ENCODE measurements at regions not wholly inside any gene's neighbourhood (a gene's known extent, or its start where the extent isn't known, plus 50 kb on each side); places are given as distances from the start of the nearest gene placed in this dataset.

DNA sequence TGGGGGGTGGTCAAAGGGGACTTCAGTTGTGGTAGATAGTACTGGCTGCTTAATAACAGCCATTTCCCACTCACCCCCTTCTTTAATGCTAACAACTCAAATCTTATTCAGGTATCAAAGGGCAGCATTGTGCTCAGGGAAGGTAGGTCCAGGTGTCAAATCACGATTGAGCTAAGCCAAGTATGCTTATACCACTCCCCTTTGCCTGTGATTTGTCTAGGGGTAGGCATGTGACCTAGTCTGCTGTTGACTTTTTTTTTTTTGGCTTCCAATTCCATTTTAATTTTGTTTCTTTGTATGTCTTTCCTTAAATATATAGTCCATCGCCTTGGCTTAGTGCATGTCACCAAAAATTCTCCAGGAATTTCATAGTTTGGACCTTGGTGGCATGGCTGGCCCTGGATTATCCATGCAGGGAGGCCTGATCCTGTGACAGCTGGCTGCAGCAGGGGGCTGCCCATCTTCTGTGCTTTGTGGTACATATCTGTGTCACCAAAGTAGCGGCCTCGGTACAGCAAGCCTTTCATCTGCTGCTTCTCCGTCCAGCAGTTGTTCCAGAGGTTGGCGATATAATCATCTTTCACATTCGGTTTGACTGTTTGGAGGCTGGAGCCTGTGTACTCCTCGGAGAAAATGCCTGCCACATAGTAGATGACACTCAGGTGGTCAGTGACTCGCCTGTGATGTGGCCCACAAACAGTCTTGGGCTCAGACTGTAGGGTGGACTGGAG, 68.1 kb upstream of the SPRED2 start:
- Histone ChIP-seq H3F3A (ENCODE audit: insufficient read depth, low read length) (no peaks in the 10 kb centered on the region), H4K20me1 (ENCODE audit: insufficient read depth, low read length) (no peaks in the 10 kb centered on the region), H3K4me3 (ENCODE audit: low read length) (no peak overlapping the region), H3K27me3 (replicated peaks; ENCODE audit: insufficient read depth, low read length) (no peaks in the 10 kb centered on the region), H3K9me3 (replicated peaks; ENCODE audit: insufficient read depth, low read length) (no peaks in the 10 kb centered on the region), H3K79me2 (ENCODE audit: low read length) (no peaks in the 10 kb centered on the region), H3K27ac (ENCODE audit: low read length) (no peak overlapping the region), H2AFZ (ENCODE audit: low read length) (no peak overlapping the region), H3K9me2 (replicated peaks; ENCODE audit: insufficient read depth, low read length) (no peaks in the 10 kb centered on the region), H3K4me1 (ENCODE audit: low read length) (no peaks in the 10 kb centered on the region), H3K9ac (ENCODE audit: low read length) (no peak overlapping the region), H3K36me3 (replicated peaks; ENCODE audit: insufficient read depth, low read length) (no peaks in the 10 kb centered on the region), H3K4me2 (ENCODE audit: low read depth, low read length) (no peak overlapping the region)
- DNase-seq = no peak
- TF ChIP-seq EZH2phosphoT487 (IDR thresholded peaks at IDR 0.05; ENCODE audit: low read length) (no peak), EZH2 (optimal IDR thresholded peaks at IDR 0.05; ENCODE audit: low read depth, low read length) (no peak)
- TF ChIP-seq, protein P1, sequence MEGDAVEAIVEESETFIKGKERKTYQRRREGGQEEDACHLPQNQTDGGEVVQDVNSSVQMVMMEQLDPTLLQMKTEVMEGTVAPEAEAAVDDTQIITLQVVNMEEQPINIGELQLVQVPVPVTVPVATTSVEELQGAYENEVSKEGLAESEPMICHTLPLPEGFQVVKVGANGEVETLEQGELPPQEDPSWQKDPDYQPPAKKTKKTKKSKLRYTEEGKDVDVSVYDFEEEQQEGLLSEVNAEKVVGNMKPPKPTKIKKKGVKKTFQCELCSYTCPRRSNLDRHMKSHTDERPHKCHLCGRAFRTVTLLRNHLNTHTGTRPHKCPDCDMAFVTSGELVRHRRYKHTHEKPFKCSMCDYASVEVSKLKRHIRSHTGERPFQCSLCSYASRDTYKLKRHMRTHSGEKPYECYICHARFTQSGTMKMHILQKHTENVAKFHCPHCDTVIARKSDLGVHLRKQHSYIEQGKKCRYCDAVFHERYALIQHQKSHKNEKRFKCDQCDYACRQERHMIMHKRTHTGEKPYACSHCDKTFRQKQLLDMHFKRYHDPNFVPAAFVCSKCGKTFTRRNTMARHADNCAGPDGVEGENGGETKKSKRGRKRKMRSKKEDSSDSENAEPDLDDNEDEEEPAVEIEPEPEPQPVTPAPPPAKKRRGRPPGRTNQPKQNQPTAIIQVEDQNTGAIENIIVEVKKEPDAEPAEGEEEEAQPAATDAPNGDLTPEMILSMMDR (IDR thresholded peaks at IDR 0.05; ENCODE audit: low read length) = no peak

DNA sequence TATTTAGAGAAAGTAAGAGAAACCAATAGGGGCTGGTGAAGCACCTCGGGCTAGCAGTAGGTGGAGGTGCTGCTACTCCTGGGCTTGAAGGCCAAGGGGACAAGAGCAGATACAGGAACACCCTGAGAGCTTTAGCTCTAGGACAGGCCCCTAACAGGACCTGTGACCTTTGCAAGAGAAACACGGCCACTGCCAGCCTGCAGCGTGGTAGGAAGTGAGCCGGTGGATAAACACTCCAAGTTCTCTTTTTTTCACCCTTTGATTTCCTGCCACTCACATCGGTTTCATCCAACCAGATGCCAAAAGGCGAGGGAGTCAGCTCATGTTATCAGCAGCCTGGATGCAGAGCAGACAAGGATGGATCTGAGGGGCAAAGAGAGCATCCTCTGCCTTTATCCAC, 66.8 kb upstream of the SPRED2 start:
- Histone ChIP-seq H3K27ac (ENCODE audit: low read length) (no peak overlapping the region), H2AFZ (ENCODE audit: low read length) (no peak overlapping the region), H3F3A (ENCODE audit: insufficient read depth, low read length) (no peaks in the 10 kb centered on the region), H3K79me2 (ENCODE audit: low read length) (no peaks in the 10 kb centered on the region), H3K27me3 (replicated peaks; ENCODE audit: insufficient read depth, low read length) (no peaks in the 10 kb centered on the region), H3K4me1 (ENCODE audit: low read length) (no peaks in the 10 kb centered on the region), H3K9me3 (replicated peaks; ENCODE audit: insufficient read depth, low read length) (no peaks in the 10 kb centered on the region), H3K9ac (ENCODE audit: low read length) (no peak overlapping the region), H3K4me2 (ENCODE audit: low read depth, low read length) (no peak overlapping the region), H4K20me1 (ENCODE audit: insufficient read depth, low read length) (no peaks in the 10 kb centered on the region), H3K9me2 (replicated peaks; ENCODE audit: insufficient read depth, low read length) (no peaks in the 10 kb centered on the region), H3K36me3 (replicated peaks; ENCODE audit: insufficient read depth, low read length) (no peaks in the 10 kb centered on the region), H3K4me3 (ENCODE audit: low read length) (no peak overlapping the region)
- TF ChIP-seq EZH2 (optimal IDR thresholded peaks at IDR 0.05; ENCODE audit: low read depth, low read length) = no peak
- no peak for TF ChIP-seq EZH2phosphoT487 (IDR thresholded peaks at IDR 0.05; ENCODE audit: low read length)
- TF ChIP-seq, protein P1 (IDR thresholded peaks at IDR 0.05; ENCODE audit: low read length) = no peak
- no peak for DNase-seq

DNA sequence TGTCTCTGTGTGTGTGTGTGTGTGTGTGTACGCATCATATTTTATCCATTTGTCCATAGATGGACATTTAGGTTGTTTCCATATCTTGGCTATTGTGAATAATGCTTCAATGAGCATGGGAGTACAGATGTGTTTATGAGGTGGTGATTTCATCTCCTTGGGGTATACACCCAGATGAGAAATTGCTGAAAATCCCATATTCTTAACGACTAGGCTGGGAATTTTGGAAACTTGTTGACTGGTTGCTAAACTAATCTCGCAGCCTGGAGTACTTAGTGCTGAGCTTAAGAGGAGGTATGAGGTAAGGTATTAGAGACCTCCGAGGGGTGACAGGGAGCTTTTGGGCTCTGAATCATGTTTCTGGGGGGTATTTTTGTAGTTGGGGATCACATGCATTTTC, 66.0 kb upstream of the SPRED2 start:
- H3K9ac ChIP-seq (ENCODE audit: low read length) = no peak overlapping the region
- H3K27ac ChIP-seq (ENCODE audit: low read length) = no peak overlapping the region
- no peak overlapping the region for H3K4me2 ChIP-seq (ENCODE audit: low read depth, low read length)
- no peaks in the 10 kb centered on the region for H3F3A ChIP-seq (ENCODE audit: insufficient read depth, low read length)
- H2AFZ ChIP-seq (ENCODE audit: low read length) = no peak overlapping the region
- H3K4me1 ChIP-seq (ENCODE audit: low read length) = no peaks in the 10 kb centered on the region
- H4K20me1 ChIP-seq (ENCODE audit: insufficient read depth, low read length) = no peaks in the 10 kb centered on the region
- DNase-seq = no peak
- no peaks in the 10 kb centered on the region for H3K9me2 ChIP-seq (replicated peaks; ENCODE audit: insufficient read depth, low read length)
- no peak overlapping the region for H3K4me3 ChIP-seq (ENCODE audit: low read length)
- TF ChIP-seq, protein P1 (IDR thresholded peaks at IDR 0.05; ENCODE audit: low read length) = no peak
- TF ChIP-seq EZH2phosphoT487 (IDR thresholded peaks at IDR 0.05; ENCODE audit: low read length) = no peak
- TF ChIP-seq EZH2 (optimal IDR thresholded peaks at IDR 0.05; ENCODE audit: low read depth, low read length) = no peak
- H3K36me3 ChIP-seq (replicated peaks; ENCODE audit: insufficient read depth, low read length) = no peaks in the 10 kb centered on the region
- H3K9me3 ChIP-seq (replicated peaks; ENCODE audit: insufficient read depth, low read length) = no peaks in the 10 kb centered on the region
- no peaks in the 10 kb centered on the region for H3K79me2 ChIP-seq (ENCODE audit: low read length)
- H3K27me3 ChIP-seq (replicated peaks; ENCODE audit: insufficient read depth, low read length) = no peaks in the 10 kb centered on the region
